Heart left ventricle (tissue), 16 donors: ENCODE measurements at regions not wholly inside any gene's neighbourhood (a gene's known extent, or its start where the extent isn't known, plus 50 kb on each side); places are given as distances from the start of the nearest gene placed in this dataset.

Experiments
- ATAC-seq, 4 donors: fragments of 200-7000 bp; cut with Tn5 transposase; one replicate each; pipeline ENCODE4 v1.9.1; 2020 to 2022; ENCODE audit warnings: moderate library complexity in 4 of 4, mild to moderate bottlenecking in 3 of 4, moderate number of reproducible peaks in 1 of 4
- DNase-seq, 5 donors: peaks; one replicate each; pipeline ENCODE4 v3.0.0-alpha.2; 2020
- H3K27ac ChIP-seq, 12 donors: fragments of 200-600 bp; sonication (generic) in 4 of 12; one replicate each; pipeline versions ENCODE4 v1.5.0 to v1.8.0; 2016 to 2022; ENCODE audit warnings: mild to moderate bottlenecking in 2 of 12
- H3K27me3 ChIP-seq, 9 donors: fragments of 200-600 bp; sonication (generic) in 2 of 9; one replicate each; pipeline versions ENCODE4 v1.5.1 to v1.8.0; 2016 to 2022; ENCODE audit warnings: mild to moderate bottlenecking in 3 of 9
- H3K36me3 ChIP-seq, 9 donors: fragments of 200-600 bp; sonication (generic) in 2 of 9; one replicate each; pipeline versions ENCODE4 v1.5.0 to v1.8.0; 2018 to 2022; ENCODE audit warnings: mild to moderate bottlenecking in 2 of 9
- H3K4me1 ChIP-seq, 12 donors: fragments of 200-600 bp; sonication (generic) in 4 of 12; one replicate each; pipeline versions ENCODE4 v1.5.0 to v1.8.0; 2016 to 2022; ENCODE audit warnings: mild to moderate bottlenecking in 3 of 12
- H3K4me3 ChIP-seq, 12 donors: fragments of 200-600 bp; sonication (generic) in 4 of 12; one replicate each; pipeline versions ENCODE4 v1.5.0 to v1.8.0; 2017 to 2022; ENCODE audit warnings: mild to moderate bottlenecking in 9 of 12, moderate library complexity in 4 of 12
- H3K9me3 ChIP-seq, 12 donors: fragments of 200-600 bp; sonication (generic) in 4 of 12; one replicate each; pipeline versions ENCODE4 v1.5.0 to v1.8.0; 2016 to 2022; ENCODE audit warnings: mild to moderate bottlenecking in 1 of 12
- POLR2A ChIP-seq, 2 donors: fragments of 450-650 bp; IDR thresholded peaks; one replicate each; pipeline ENCODE4 v1.6.1; 2017; ENCODE audit warnings: antibody characterized with exemption in 2 of 2, mild to moderate bottlenecking in 2 of 2, moderate library complexity in 2 of 2
- WGBS, 4 donors: extraction: QIAGEN DNeasy Blood & Tissue Kit in 2 of 4; methylation state at CpG; one replicate each; pipeline versions ENCODE4 v1.1.5 to v1.1.7; 2013 to 2018; 5-methylcytosine and 5-hydroxymethylcytosine counted together
- intact Hi-C, 10 donors: fragments of 100-400 bp; cut with DNase I; formaldehyde crosslinking; loops; one replicate each; pipeline versions ENCODE4 v1.11.1 to v1.14.2; 2022
- TF ChIP-seq, protein P1 (sequence below), 12 donors: fragments of 200-600 bp; sonication (generic) in 4 of 12; IDR thresholded peaks; one replicate each; pipeline versions ENCODE4 v1.5.0 to v1.8.0; 2018 to 2022; ENCODE audit warnings: antibody characterized with exemption in 12 of 12, mild to moderate bottlenecking in 5 of 12
- donor health status: ischemic (EF 13 %, LVEDD 7.1; RV severe dilation, severe dysfunction).
- donor health status: healthy with polysubstance abuse.
- donor health status: DM: no; HTN: yes; CAD: no.
- donor health status: DM: no; HTN: no; CAD: no.
- donor health status: ischemic (EF 25% LVEDD 6.9; RV normal size, moderate dysfunction).
- donor health status: ischemic (EF 25% LVEDD 5.7; RV mildly dilated, moderate dysfunction).
- donor health status: healthy.
- donor health status: DM: yes; HTN: yes; CAD: no.
- donor health status: ischemic (EF 35%, LVEDD 5.7; RV mildly dilated, moderate dysfunction).
- donor health status: nonischemic (EF 11% LVEDD 7.7; RV severe dilation, severe dysfunction).
- donor health status: DM: yes; HTN: yes; CAD: no.
- donor health status: PGD.
- donor health status: ischemic (EF 29% LVEDD 5.4; RV normal size, mild dysfunction).
- donor health status: nonischemic (EF 23%, LVEDD 6.1; RV moderate dilation, normal function).

DNA sequence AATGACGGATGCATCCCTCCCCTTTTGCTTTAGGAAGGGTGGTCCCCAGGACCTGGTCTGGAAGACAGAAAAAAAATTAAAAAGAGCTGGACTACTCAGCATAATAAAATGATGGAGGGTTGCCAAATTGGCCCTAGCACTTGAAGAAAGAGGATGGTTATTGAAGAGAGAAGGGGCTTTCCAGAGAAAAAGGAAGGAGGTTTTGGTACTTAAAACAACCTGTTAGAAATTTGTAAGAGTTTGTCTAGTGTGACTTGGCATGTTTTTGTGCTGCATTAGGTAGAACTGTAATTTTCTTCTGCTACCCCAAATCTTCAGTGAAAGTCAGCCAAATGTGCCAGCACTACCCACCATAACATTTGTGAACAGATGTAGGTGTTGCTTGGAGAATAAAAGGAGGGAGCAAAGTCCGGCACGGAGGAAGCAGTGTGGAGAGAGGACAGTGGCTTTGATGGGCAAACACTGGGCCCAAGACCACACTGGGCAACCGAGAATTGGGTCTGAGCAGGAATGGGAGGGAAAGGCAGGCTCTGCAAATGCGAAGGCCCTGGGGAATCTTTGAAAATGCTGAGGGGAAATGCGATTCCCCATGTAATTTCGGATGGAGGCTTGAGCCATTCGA is 160.9 kb downstream of the QRSL1 start:
- TF ChIP-seq, protein P1, sequence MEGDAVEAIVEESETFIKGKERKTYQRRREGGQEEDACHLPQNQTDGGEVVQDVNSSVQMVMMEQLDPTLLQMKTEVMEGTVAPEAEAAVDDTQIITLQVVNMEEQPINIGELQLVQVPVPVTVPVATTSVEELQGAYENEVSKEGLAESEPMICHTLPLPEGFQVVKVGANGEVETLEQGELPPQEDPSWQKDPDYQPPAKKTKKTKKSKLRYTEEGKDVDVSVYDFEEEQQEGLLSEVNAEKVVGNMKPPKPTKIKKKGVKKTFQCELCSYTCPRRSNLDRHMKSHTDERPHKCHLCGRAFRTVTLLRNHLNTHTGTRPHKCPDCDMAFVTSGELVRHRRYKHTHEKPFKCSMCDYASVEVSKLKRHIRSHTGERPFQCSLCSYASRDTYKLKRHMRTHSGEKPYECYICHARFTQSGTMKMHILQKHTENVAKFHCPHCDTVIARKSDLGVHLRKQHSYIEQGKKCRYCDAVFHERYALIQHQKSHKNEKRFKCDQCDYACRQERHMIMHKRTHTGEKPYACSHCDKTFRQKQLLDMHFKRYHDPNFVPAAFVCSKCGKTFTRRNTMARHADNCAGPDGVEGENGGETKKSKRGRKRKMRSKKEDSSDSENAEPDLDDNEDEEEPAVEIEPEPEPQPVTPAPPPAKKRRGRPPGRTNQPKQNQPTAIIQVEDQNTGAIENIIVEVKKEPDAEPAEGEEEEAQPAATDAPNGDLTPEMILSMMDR (IDR thresholded peaks at IDR 0.05), result no peak
- no peak for TF ChIP-seq POLR2A (IDR thresholded peaks at IDR 0.05)
- H3K27ac ChIP-seq, result no peak overlapping the region
- H3K4me1 ChIP-seq, result no peaks in the 10 kb centered on the region
- ATAC-seq (no peak), DNase-seq (no peak)
- H3K4me3 ChIP-seq, result no peak overlapping the region
- no peaks in the 10 kb centered on the region for H3K9me3 ChIP-seq
- intact Hi-C loops, result no loop called here
- no peaks in the 10 kb centered on the region for H3K36me3 ChIP-seq
- H3K27me3 ChIP-seq, result peaks cover 0 to 8% (median 0%) of the 10 kb centered on the region in 9 donors
- 86 to 88% (median 87%) methylated on average over 8 of the region's 8 CpGs for WGBS, 4 donors

GRCh38 chr6:106789428-106790148 is 160.2 kb downstream of the QRSL1 start:
- TF ChIP-seq POLR2A (IDR thresholded peaks at IDR 0.05), result no peak
- Histone ChIP-seq H3K36me3 (no peaks in the 10 kb centered on the region), H3K27ac (no peak overlapping the region), H3K27me3 (peaks cover 0 to 8% (median 0%) of the 10 kb centered on the region in 9 donors), H3K4me3 (no peak overlapping the region), H3K9me3 (no peaks in the 10 kb centered on the region), H3K4me1 (no peaks in the 10 kb centered on the region)
- intact Hi-C loops, result no loop called here
- 66 to 77% (median 71%) methylated on average over 3 of the region's 3 CpGs for WGBS, 4 donors
- DNase-seq (no peak), ATAC-seq (no peak)

- Histone ChIP-seq H3K4me3 (no peak overlapping the region), H3K9me3 (no peaks in the 10 kb centered on the region), H3K36me3 (no peaks in the 10 kb centered on the region), H3K4me1 (no peaks in the 10 kb centered on the region), H3K27ac (no peak overlapping the region), H3K27me3 (peaks cover 0 to 13% (median 0%) of the 10 kb centered on the region in 9 donors)
- no peak for TF ChIP-seq POLR2A (IDR thresholded peaks at IDR 0.05)
- TF ChIP-seq, protein P1 (IDR thresholded peaks at IDR 0.05), result no peak
- ATAC-seq (no peak), DNase-seq (no peak)
- 60 to 70% (median 64%) methylated on average over 2 of the region's 2 CpGs for WGBS, 4 donors
- intact Hi-C loops, result no loop called here
These were observed 159.4 kb downstream of the QRSL1 start for GRCh38 chr6:106788761-106789160.

DNA sequence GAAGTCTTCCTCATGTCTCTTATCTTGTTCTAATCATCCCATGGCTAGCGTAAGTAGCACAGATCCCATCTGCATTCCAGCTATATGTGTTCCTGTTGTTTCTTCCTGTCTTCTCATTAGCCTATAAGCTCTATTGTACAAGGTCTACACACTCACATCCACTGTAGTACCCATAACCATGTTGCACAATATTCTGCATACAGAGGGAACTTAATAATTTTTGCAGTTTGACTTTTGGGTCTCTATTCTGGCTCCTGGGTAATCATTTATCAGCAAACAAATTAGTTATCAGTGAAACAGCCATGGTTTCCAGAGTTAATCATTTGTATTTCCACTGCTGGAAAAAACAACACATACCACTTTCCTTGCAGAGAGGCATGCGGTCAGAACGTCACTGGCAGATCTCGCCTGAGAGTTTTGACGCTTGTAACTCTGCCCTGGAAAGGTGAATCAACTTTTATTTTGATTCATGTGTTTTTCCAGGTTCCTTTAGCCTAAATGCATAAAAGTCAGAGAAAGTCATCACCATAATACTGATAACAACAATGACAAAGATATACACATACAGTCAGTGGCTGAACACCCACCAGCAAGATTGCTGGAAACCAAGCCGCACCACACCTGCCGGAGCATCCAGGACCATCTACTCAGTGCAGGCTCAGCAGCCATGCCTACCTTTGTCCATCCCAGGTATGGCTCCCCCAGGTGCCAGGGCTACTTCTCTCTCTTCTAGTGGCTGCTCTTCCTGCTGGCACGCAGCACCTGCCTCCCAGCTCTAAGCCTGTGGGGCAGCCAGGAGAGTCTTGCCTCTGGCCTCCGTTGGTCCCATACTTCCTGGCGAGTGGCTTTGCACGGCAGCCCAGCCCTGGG is 158.2 kb downstream of the QRSL1 start:
- DNase-seq (no peak), ATAC-seq (no peak)
- no peaks in the 10 kb centered on the region for H3K4me1 ChIP-seq
- no peak overlapping the region for H3K27ac ChIP-seq
- 65 to 73% (median 70%) methylated on average over 11 of the region's 11 CpGs for WGBS, 4 donors
- intact Hi-C loops, result no loop called here
- H3K4me3 ChIP-seq, result no peak overlapping the region
- no peaks in the 10 kb centered on the region for H3K9me3 ChIP-seq
- H3K27me3 ChIP-seq, result peaks cover 0 to 18% (median 0%) of the 10 kb centered on the region in 9 donors
- H3K36me3 ChIP-seq, result no peaks in the 10 kb centered on the region
- TF ChIP-seq, protein P1 (IDR thresholded peaks at IDR 0.05), result no peak
- TF ChIP-seq POLR2A (IDR thresholded peaks at IDR 0.05), result no peak
